HG03521 (cell line): ENCODE measurements at regions not wholly inside any gene's neighbourhood (a gene's known extent, or its start where the extent isn't known, plus 50 kb on each side); places are given as distances from the start of the nearest gene placed in this dataset.

Experiments
- ATAC-seq: cut with Tn5 transposase; IDR thresholded peaks from one replicate; pipeline ENCODE4 v1.9.1; 2021; ENCODE audit warnings: mild to moderate bottlenecking, moderate library complexity; ENCODE audit not compliant: unreplicated experiment

- no peak for ATAC-seq
Measured at GRCh38 chr9:18331808-18332209, 142.1 kb upstream of the ADAMTSL1 start.

DNA sequence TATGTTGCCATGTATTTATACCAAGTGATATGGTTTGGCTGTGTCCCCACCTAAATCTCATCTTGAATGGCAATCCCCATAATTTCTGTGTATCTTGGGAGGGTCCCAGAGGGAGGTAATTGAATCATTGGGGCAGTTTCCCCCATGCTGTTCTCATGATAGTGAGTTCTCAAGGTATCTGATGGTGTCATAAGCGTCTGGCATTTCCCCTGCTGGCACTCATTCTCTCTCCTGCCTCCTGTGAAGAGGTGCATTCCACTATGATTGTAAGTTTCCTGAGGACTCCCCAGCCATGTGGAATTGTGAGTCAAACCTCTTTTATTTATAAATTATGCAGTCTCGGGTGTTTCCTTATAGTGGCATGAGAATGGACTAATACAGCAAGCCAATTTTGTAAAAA, 140.8 kb upstream of the ADAMTSL1 start:
- ATAC-seq = no peak

DNA sequence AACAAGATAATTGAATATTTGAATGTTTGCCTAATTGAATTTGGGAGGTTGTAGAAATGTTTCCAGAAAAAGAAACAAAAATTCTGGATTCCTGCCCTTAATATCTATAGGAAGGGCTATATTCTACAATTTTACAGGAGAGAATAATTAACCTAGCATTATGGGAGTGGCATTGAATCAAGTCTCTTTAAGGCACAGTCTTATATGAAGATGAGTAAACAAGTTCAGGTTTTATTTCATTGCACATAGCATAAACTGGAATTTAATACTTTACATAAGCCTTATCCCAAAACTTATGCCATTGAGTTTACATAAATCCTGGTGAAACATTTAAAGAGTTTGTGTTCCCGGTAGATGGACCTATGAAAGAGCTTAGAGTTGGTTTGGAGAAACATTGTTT, 138.1 kb upstream of the ADAMTSL1 start:
- no peak for ATAC-seq

- ATAC-seq = no peak
Measured at GRCh38 chr9:18338042-18338441, 135.9 kb upstream of the ADAMTSL1 start.

GRCh38 chr9:18343784-18344183, 130.2 kb upstream of the ADAMTSL1 start:
- ATAC-seq = no peak

DNA sequence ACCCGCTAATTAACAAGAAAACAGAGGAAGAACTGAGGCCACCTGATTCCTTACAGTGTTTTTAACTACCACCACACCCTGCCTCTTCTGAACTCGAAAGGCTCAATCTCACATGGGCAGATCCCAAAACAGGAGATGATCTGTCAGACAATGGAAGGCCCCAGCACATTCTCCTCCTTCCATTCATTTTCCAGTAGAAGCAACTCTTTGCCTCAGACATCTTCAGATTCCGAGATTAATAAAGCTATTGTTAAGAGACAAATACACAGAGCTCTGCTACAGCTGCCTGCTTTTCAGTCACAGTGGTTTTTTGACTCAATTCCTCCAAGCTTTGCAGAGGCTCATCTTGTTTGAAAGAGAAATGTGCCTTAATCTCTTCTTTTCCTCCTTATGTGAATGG, 127.2 kb upstream of the ADAMTSL1 start:
- ATAC-seq = no peak

DNA sequence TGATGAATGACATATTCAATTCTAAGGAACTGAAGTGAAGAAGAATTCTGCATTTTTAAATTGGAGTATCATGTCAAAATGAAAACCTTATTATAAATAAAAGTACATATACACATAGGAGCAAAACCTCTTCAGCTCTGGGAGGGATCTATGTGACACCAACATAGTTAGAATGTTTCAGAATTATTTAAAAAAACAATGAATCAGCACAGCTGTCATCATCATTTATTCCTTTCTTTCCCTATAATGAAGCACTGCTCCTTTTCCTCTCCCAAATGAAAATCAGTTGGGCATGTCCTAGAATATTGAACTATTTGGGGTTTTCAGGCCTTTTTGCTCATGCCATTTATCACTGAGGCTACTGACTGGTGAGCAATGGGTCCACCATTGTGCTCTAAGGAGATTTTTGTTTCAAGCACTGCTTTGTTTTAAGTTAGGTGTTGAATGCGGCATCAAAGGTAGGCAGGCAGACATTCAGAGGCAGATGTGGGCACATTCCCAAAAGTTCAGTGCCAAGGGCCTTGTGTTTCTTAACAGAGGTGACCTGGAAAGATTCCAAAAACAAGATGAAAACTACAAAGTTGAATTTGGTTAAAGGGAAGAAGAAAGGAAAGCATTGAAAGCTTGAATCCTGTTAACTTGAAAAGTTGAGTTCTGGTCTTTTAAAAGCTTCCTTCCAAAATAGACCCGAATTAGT, 126.4 kb upstream of the ADAMTSL1 start:
- ATAC-seq = no peak

DNA sequence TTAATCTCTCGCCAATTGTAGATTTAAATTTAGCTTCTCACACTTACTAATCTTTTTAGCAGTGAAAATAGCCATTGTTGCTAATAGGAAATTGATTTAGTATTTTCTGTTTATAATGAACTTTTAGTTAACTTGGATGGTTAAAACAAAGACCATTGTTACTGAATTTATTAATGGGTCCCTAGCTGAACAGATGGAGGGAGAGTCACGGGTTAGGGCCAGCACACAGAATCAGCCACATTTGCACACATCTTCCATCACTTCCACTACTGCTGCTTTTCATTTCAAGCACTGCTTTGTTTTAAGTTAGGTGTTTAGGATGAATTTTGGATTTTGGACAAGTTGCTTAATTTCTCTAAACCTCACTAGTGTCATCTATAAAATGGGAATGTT, 125.9 kb upstream of the ADAMTSL1 start:
- no peak for ATAC-seq

DNA sequence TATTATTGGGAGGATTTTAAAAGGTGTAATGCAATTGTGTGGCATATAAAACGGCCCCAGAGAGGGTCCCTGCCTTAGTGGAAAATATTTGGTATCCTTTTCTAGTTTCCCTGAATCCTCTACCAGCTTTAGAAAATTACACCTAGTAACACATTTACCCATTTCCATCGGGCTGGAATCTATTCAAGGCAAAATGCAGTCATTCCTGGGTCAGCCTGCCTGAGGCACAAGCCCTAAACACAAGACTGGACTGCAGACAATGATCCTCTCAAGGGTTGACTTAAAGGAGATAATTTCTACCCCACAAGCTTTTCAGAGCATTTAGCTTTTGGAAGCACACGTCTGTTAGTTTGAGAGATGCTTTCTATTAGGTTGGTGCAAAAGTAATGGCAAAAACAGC, 124.4 kb upstream of the ADAMTSL1 start:
- ATAC-seq = no peak

DNA sequence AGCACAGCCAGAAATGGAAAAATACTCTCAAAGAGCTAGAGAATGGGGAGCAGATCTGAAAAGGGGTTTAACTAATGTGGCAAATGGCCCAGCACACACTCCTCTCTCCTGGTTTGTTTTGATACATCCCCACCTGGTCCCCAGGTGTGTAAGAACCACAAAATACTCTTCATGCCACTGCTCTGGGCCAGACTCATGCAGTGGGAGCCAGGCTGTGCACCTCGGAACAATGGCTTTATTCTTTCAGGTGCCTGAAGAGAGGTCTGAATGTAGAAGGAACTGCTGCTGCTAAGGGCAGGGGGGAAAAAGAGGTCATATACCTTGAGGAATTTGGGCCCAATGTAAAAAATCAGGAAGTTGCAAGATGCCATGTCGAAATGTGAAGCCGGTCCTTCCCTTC, 123.9 kb upstream of the ADAMTSL1 start:
- no peak for ATAC-seq

DNA sequence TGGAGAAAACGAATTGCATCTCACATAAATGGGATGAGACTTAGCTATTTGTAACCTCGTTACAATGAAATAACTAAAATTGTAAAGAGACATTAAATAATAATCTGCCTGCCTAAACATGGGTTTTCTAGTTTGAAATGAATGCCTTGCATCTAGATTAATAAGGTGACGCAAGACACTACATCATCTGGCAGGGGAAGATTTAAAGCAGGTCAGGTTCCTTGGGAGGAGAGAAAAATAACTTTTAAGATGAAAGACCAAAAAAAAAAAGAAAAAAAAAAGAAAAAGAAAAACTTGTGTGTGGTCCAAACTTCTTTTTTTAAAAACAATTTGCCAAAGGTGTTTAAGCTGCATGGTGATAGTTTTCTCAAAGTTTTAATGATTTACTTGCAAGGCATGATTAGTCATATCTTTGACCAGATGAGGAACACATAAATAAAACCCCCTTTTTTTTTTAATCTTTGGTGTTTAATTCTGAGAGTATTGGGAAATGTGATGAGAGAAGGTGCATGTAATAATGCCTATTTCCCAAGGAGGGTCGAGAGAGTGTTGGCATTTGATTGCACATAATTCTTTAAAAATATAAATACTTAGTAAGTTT, 122.9 kb upstream of the ADAMTSL1 start:
- ATAC-seq = no peak

DNA sequence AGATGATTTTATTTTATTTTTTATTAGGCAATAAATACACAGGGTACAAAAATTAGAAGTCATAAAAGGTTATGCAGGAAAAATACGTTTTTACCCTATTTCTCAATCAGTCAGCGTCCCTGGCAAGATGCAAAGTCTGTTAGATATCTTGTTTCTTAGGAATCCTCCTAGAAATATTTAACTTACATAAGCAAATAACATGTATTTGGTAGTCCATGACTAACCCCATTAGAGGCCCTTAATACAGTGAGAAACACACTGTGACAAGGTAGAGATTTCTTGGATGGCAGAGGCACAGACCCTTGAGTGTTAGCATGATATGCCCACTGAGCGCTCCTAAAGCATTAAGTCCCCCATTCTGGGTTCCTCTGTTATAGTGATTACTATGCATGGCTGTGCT, 121.2 kb upstream of the ADAMTSL1 start:
- ATAC-seq = no peak

DNA sequence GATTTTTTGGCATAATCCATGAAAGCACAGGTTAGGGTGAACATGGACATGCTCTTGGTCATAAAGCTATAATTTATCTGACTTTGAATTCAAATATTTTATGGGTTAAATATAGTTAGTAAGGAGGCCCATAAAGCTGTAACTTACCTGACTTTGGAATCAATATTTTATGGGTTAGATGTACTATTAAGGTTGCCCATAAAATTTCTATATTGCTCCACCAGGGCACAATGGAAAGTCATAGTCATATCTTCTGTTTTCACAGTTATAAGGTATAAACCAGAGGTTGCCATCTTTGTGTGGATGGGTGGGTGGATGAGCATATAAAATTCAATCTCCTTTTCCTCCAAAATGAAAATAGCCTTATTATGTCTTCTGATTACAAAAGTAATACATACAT, 120.5 kb upstream of the ADAMTSL1 start:
- no peak for ATAC-seq

- no peak for ATAC-seq
Measured at GRCh38 chr9:18357321-18357720, 116.6 kb upstream of the ADAMTSL1 start.

DNA sequence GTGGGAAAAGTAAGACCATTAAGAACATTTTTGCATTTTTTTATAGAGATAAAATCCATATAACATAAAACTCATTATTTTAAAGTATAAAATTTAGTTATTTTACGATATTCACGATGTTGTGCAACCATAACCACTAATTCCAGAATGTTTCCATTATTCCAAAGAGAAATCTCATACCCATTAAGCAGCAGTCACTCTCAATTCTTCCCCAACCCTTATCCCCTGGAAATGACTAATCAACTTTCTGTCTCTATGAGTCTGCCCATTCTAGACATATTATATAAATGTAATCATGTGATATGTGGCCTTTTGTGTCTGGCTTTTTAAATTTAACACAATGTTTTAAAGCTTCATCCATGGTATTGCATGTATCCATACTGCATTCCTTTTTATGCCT, 115.6 kb upstream of the ADAMTSL1 start:
- ATAC-seq = no peak

DNA sequence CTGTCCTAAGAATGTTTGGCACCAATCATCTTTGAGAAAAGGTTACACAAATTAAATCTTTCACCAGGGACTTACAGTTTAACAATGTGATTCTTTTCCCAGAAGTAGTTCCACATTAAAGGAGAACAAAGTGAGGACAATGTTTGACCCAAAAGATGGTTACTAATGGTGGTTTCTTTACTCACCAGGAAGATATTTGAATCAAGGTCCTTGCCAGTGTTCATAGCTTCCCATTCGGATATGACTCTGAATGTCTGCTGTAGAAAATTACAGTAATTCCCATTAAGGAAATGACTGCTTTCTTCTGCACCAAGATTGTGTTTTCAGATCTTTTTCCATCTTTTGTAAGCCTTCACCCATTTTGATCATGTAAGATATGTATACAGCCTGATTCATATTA, 114.6 kb upstream of the ADAMTSL1 start:
- no peak for ATAC-seq

DNA sequence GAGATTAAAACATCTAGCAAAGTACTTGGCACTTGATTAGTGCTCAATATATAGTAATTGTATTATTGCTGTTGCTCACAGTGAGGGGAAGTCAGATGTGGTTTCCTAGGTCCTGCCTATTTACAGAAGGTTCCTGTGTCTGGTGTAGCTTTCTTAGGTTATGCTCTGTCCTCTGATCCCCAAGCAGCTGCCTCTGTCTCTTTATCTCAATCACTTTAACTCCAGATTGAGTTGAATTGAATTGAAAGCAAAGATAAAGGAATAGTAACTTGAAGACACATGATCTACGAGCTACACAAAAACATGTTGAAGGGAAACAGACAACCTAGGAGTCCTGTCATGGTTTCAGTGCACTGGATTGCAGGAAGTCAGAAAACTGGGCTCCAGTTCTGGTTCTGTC, 113.9 kb upstream of the ADAMTSL1 start:
- no peak for ATAC-seq

DNA sequence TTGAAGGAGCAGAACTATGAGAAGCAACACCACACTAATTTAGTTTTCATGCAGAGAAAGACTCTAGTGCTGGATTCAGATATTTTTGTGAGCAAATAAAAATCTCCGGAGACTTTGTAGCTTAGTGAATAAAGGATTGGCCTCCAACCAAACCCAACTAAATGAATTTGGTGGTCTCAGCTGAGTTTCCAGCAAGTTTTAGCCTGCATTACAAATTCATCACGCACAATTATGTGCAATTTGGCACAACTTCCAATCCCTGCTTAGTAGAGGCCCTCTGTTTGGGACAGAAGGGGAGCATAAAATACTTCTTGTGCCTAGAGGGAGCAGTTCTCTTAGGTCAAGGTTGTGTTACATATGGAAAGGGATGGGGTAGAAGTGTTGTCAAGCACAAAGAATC, 112.3 kb upstream of the ADAMTSL1 start:
- no peak for ATAC-seq

- no peak for ATAC-seq
Measured at GRCh38 chr9:18362166-18362565, 111.8 kb upstream of the ADAMTSL1 start.

DNA sequence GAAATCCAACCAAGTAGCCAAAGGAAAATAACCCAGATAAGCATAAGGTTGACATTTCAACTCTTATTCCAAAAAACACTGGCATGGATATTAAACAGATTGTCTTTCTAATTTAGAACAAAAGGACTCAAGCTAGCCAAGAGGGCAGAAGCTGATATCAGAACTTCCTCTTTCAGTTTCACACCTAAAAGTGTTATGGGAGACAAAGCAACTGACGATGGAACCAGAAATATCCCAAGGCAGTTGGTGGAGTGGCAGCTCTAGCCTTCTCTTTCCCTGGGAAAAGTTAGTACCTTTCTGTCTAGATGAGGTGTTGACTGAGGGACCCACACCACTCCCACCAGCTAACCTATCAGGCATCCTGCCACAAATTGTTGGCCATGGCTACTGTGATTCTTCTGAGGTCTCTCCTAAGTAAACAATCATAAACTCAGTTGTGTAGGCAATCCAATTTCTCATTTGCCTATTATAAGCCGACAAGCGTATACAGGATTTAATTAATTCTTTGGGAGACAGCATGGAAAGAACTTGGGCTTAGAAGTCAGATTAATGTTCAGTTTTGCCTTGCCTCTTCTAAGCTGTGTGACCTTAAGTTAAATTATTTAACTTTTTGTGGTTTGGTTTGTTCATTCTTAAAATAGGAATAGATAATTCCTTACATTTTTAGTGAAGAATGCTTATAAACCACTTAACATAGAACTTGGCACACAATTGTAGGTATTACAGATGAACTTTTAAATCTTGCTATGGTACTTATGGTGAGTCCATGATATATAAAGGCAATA, 110.9 kb upstream of the ADAMTSL1 start:
- ATAC-seq = peak; percentile 50

DNA sequence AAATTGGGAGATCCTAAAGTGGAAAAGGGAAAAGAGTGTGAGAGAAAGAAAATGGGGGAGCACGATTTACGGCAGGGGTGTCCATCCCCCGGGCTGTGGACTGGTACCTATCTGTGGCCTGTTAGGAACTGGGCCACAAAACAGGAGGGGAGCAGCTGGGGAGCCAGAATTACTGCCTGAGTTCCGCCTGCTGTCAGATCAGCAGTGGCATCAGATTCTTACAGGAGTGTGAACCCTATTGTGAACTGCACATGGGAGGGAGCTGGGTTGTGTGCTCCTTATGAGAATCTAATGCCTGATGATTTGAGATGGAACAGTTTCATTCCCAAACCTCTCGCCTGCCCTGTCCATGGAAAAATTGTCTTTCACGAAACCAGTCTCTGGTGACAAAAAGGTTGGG, 108.3 kb upstream of the ADAMTSL1 start:
- no peak for ATAC-seq

DNA sequence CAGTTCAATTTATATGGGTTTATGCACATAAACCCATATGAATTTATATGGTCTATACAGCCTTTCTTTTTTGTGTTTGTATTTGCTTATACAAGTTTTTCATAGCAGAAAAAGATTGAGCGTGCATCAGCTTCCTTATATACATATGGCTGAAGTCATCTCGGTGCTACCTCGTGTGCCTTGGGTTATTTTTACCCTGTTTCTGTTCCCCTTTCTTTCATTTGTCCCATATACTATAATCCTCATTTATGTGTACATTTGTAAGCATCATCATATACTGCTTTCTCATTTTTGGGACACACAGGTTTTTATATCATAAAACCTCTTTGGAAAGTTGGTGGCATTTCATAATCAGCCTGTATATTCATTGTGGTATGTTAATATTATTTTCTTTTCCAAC, 107.8 kb upstream of the ADAMTSL1 start:
- no peak for ATAC-seq
